WTC11 (cell line): ENCODE measurements at regions not wholly inside any gene's neighbourhood (a gene's known extent, or its start where the extent isn't known, plus 50 kb on each side); places are given as distances from the start of the nearest gene placed in this dataset.

Experiments
- ATAC-seq: fragments of 200-7000 bp; cut with Tn5 transposase; 2 replicates; pipeline ENCODE4 v1.10.0; 2021; ENCODE audit warnings: mild to moderate bottlenecking, moderate library complexity
- CTCF ChIA-PET: fragments of 300-600 bp; sonication (Branson Sonifier 250); formaldehyde crosslinking; loops from one replicate; lab custom pipeline; 2021; ENCODE audit warnings: antibody characterized with exemption; lab: Charles Lee
- POLR2A ChIA-PET: fragments of 350-600 bp; sonication (Branson Sonifier 250); formaldehyde crosslinking; loops from one replicate; lab custom pipeline; 2021; ENCODE audit warnings: antibody characterized with exemption; lab: Charles Lee
- DNase-seq: peaks from one replicate; pipeline ENCODE4 v3.0.0; 2021; ENCODE audit warnings: low spot score
- H3K27ac Mint-ChIP-seq: 2 replicates; pipeline ENCODE4 v1.8.0; 2021; ENCODE audit warnings: mixed read lengths
- H3K27me3 Mint-ChIP-seq: 2 replicates; pipeline ENCODE4 v1.8.0; 2021; ENCODE audit warnings: low read depth, mild to moderate bottlenecking, moderate library complexity, mixed read lengths
- H3K36me3 Mint-ChIP-seq: 2 replicates; pipeline ENCODE4 v1.8.0; 2021; ENCODE audit warnings: mixed read lengths
- H3K4me1 Mint-ChIP-seq: 2 replicates; pipeline ENCODE4 v1.8.0; 2022; ENCODE audit warnings: mixed read lengths
- H3K4me3 Mint-ChIP-seq: 2 replicates; pipeline ENCODE4 v1.8.0; 2021; ENCODE audit warnings: mild to moderate bottlenecking, moderate library complexity, mixed read lengths
- H3K9me3 Mint-ChIP-seq: 2 replicates; pipeline ENCODE4 v1.8.0; 2021; ENCODE audit warnings: mixed read lengths
- ARID4B ChIP-seq: sonication (generic); formaldehyde crosslinking; IDR thresholded peaks from 2 replicates; pipeline ENCODE4 v1.8.0; 2023; ENCODE audit warnings: missing genetic modification reagents, mild to moderate bottlenecking, borderline replicate concordance
- ELF4 ChIP-seq: sonication (generic); formaldehyde crosslinking; IDR thresholded peaks from 2 replicates; pipeline ENCODE4 v1.8.1; 2022; ENCODE audit warnings: low read depth, mild to moderate bottlenecking, moderate library complexity, missing genetic modification reagents
- EMX1 ChIP-seq: fragments of 250-450 bp; sonication (Bioruptor Pico); IDR thresholded peaks from 2 replicates; pipeline ENCODE4 v1.8.0; 2021; ENCODE audit warnings: mild to moderate bottlenecking
- ESRRA ChIP-seq: sonication (generic); formaldehyde crosslinking; IDR thresholded peaks from 2 replicates; pipeline ENCODE4 v1.8.1; 2022; ENCODE audit warnings: mild to moderate bottlenecking, missing genetic modification reagents, borderline replicate concordance
- FOXP1 ChIP-seq: sonication (generic); formaldehyde crosslinking; IDR thresholded peaks from 2 replicates; pipeline ENCODE4 v1.8.0; 2022; ENCODE audit warnings: missing genetic modification reagents, mild to moderate bottlenecking, moderate library complexity, borderline replicate concordance
- GRHL2 ChIP-seq: fragments of 250-450 bp; sonication (Bioruptor Pico); IDR thresholded peaks from 2 replicates; pipeline ENCODE4 v1.8.0; 2022; ENCODE audit warnings: mild to moderate bottlenecking, moderate library complexity; ENCODE audit not compliant: insufficient replicate concordance, severe bottlenecking
- GTF2I ChIP-seq: fragments of 250-450 bp; sonication (Bioruptor Pico); conservative IDR thresholded peaks from 2 replicates; pipeline ENCODE4 v1.4.0; 2021; ENCODE audit warnings: mild to moderate bottlenecking
- IRF2 ChIP-seq: sonication (generic); formaldehyde crosslinking; IDR thresholded peaks from 2 replicates; pipeline ENCODE4 v1.8.0; 2022; ENCODE audit warnings: low read depth, missing genetic modification reagents, borderline replicate concordance
- MYBL2 ChIP-seq: sonication (generic); formaldehyde crosslinking; IDR thresholded peaks from 2 replicates; pipeline ENCODE4 v1.8.1; 2023; ENCODE audit warnings: mild to moderate bottlenecking, moderate library complexity, missing genetic modification reagents
- NFATC4 ChIP-seq: fragments of 250-450 bp; sonication (Bioruptor Pico); IDR thresholded peaks from 2 replicates; pipeline ENCODE4 v1.9.0; 2021; ENCODE audit warnings: mild to moderate bottlenecking
- PRDM15 ChIP-seq: sonication (generic); formaldehyde crosslinking; IDR thresholded peaks from 2 replicates; pipeline ENCODE4 v1.8.0; 2022; ENCODE audit warnings: missing genetic modification reagents
- PREB ChIP-seq: sonication (generic); formaldehyde crosslinking; IDR thresholded peaks from 2 replicates; pipeline ENCODE4 v1.8.1; 2022; ENCODE audit warnings: mild to moderate bottlenecking, missing genetic modification reagents, moderate library complexity, borderline replicate concordance
- STAT6 ChIP-seq: sonication (generic); formaldehyde crosslinking; conservative IDR thresholded peaks from 2 replicates; pipeline ENCODE4 v1.8.1; 2023; ENCODE audit warnings: mild to moderate bottlenecking, low read depth, missing genetic modification reagents, moderate library complexity
- TEAD4 ChIP-seq: sonication (generic); formaldehyde crosslinking; IDR thresholded peaks from 2 replicates; pipeline ENCODE4 v1.8.0; 2022; ENCODE audit warnings: mild to moderate bottlenecking, missing genetic modification reagents
- ZNF219 ChIP-seq: sonication (generic); formaldehyde crosslinking; IDR thresholded peaks from 2 replicates; pipeline ENCODE4 v1.8.0; 2023; ENCODE audit warnings: missing genetic modification reagents, mild to moderate bottlenecking, borderline replicate concordance
- ZNF232 ChIP-seq: sonication (generic); formaldehyde crosslinking; IDR thresholded peaks from 2 replicates; pipeline ENCODE4 v1.8.0; 2022; ENCODE audit warnings: mild to moderate bottlenecking, missing genetic modification reagents
- ZNF416 ChIP-seq: fragments of 250-450 bp; sonication (Bioruptor Pico); IDR thresholded peaks from 2 replicates; pipeline ENCODE4 v1.9.0; 2021; ENCODE audit warnings: mild to moderate bottlenecking, inconsistent platforms
- TF ChIP-seq, protein P1 (sequence below): sonication (generic); formaldehyde crosslinking; IDR thresholded peaks from 2 replicates; pipeline ENCODE4 v1.8.0; 2022; ENCODE audit warnings: mild to moderate bottlenecking, missing genetic modification reagents
- TF ChIP-seq, protein P2 (sequence below): sonication (generic); formaldehyde crosslinking; IDR thresholded peaks from 2 replicates; pipeline ENCODE4 v1.8.1; 2023; ENCODE audit warnings: mild to moderate bottlenecking, missing genetic modification reagents, moderate library complexity
- TF ChIP-seq, protein P3 (sequence below): sonication (generic); formaldehyde crosslinking; IDR thresholded peaks from 2 replicates; pipeline ENCODE4 v1.8.1; 2023; ENCODE audit warnings: mild to moderate bottlenecking, missing genetic modification reagents

- Mint-ChIP-seq H3K27ac (no peak overlapping the region), H3K9me3 (peaks cover 14% of the 10 kb centered on the region), H3K4me3 (no peak overlapping the region), H3K4me1 (no peaks in the 10 kb centered on the region), H3K36me3 (no peaks in the 10 kb centered on the region), H3K27me3 (no peaks in the 10 kb centered on the region; the same call in 1 of the 2 replicates)
- ATAC-seq, result no peak
- DNase-seq, result no peak
- TF ChIP-seq, protein P1, sequence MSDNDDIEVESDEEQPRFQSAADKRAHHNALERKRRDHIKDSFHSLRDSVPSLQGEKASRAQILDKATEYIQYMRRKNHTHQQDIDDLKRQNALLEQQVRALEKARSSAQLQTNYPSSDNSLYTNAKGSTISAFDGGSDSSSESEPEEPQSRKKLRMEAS (CRISPR knock-in tag), result no peak
- no peak for TF ChIP-seq GRHL2 (CRISPR knock-in tag)
- no peak for TF ChIP-seq ZNF232 (CRISPR knock-in tag)
- TF ChIP-seq IRF2 (CRISPR knock-in tag), result no peak
- TF ChIP-seq PRDM15, result no peak
- TF ChIP-seq, protein P2, sequence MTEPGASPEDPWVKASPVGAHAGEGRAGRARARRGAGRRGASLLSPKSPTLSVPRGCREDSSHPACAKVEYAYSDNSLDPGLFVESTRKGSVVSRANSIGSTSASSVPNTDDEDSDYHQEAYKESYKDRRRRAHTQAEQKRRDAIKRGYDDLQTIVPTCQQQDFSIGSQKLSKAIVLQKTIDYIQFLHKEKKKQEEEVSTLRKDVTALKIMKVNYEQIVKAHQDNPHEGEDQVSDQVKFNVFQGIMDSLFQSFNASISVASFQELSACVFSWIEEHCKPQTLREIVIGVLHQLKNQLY (CRISPR knock-in tag), result no peak
- TF ChIP-seq ARID4B, result no peak
- TF ChIP-seq PREB (CRISPR knock-in tag), result no peak
- ChIA-PET CTCF (no interaction called here), POLR2A (no interaction called here)
These were observed 61.3 kb upstream of the POMP start for GRCh38 chr13:28597641-28598040.

GRCh38 chr13:28590461-28590860 is 68.5 kb upstream of the POMP start:
- Mint-ChIP-seq H3K4me3 (no peak overlapping the region), H3K9me3 (no peaks in the 10 kb centered on the region), H3K36me3 (no peaks in the 10 kb centered on the region), H3K27ac (no peak overlapping the region), H3K4me1 (peaks cover 20% of the 10 kb centered on the region), H3K27me3 (no peaks in the 10 kb centered on the region)
- TF ChIP-seq, protein P3, sequence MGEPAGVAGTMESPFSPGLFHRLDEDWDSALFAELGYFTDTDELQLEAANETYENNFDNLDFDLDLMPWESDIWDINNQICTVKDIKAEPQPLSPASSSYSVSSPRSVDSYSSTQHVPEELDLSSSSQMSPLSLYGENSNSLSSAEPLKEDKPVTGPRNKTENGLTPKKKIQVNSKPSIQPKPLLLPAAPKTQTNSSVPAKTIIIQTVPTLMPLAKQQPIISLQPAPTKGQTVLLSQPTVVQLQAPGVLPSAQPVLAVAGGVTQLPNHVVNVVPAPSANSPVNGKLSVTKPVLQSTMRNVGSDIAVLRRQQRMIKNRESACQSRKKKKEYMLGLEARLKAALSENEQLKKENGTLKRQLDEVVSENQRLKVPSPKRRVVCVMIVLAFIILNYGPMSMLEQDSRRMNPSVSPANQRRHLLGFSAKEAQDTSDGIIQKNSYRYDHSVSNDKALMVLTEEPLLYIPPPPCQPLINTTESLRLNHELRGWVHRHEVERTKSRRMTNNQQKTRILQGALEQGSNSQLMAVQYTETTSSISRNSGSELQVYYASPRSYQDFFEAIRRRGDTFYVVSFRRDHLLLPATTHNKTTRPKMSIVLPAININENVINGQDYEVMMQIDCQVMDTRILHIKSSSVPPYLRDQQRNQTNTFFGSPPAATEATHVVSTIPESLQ (CRISPR knock-in tag), result no peak
- no peak for TF ChIP-seq GTF2I (CRISPR knock-in tag)
- no peak for TF ChIP-seq MYBL2 (CRISPR knock-in tag)
- TF ChIP-seq IRF2 (CRISPR knock-in tag), result no peak
- no peak for TF ChIP-seq EMX1 (CRISPR knock-in tag)
- no peak for TF ChIP-seq NFATC4 (CRISPR knock-in tag)
- TF ChIP-seq ELF4 (CRISPR knock-in tag), result no peak
- no peak for TF ChIP-seq TEAD4 (CRISPR knock-in tag)
- TF ChIP-seq ZNF232 (CRISPR knock-in tag), result no peak
- no peak for TF ChIP-seq STAT6 (CRISPR knock-in tag)
- no peak for TF ChIP-seq ZNF416 (CRISPR knock-in tag)
- no peak for TF ChIP-seq ESRRA (CRISPR knock-in tag)
- no peak for TF ChIP-seq ZNF219
- no peak for TF ChIP-seq FOXP1 (CRISPR knock-in tag)
- ChIA-PET CTCF (no interaction called here), POLR2A (no interaction called here)
- DNase-seq (no peak), ATAC-seq (no peak)
